SH-SY5Y (cell line): ENCODE measurements at regions not wholly inside any gene's neighbourhood (a gene's known extent, or its start where the extent isn't known, plus 50 kb on each side); places are given as distances from the start of the nearest gene placed in this dataset.

Experiments used
- GATA2 ChIP-seq: IDR thresholded peaks from 2 replicates; pipeline ENCODE4 v1.6.1; 2011; ENCODE audit warnings: mild to moderate bottlenecking, low read depth, low read length
- GATA3 ChIP-seq: IDR thresholded peaks from 2 replicates; pipeline ENCODE4 v1.6.1; 2011; ENCODE audit warnings: low read depth, mild to moderate bottlenecking, low read length, moderate library complexity

- no peak for TF ChIP-seq GATA3
- no peak for TF ChIP-seq GATA2
Measured at GRCh38 chr21:32061729-32062128, 188.9 kb downstream of the HUNK start.
